A549 (cell line): ENCODE measurements at regions not wholly inside any gene's neighbourhood (a gene's known extent, or its start where the extent isn't known, plus 50 kb on each side); places are given as distances from the start of the nearest gene placed in this dataset.

ENCODE experiments used
- ATAC-seq, 2 experiments: fragments of 200-7000 bp in 1 of 2; fragments of >200 bp in 1 of 2; cut with Nextera tagmentation in 1 of 2; cut with Tn5 transposase in 1 of 2; 3 replicates each; pipeline versions ENCODE4 v1.8.0 to v1.9.1; 2018 to 2020; ENCODE audit warnings: mild to moderate bottlenecking in 1 of 2, moderate library complexity in 1 of 2
- CTCF ChIA-PET: fragments of 300-600 bp; sonication (Branson Sonifier 250); formaldehyde crosslinking; extraction: SDS; loops from one replicate; lab custom pipeline; 2021; ENCODE audit warnings: antibody characterized with exemption, inconsistent platforms; lab: Yijun Ruan, JAX
- POLR2A ChIA-PET: fragments of 350-600 bp; formaldehyde crosslinking; extraction: SDS; loops from one replicate; lab custom pipeline; 2021; ENCODE audit warnings: antibody characterized with exemption, inconsistent platforms; lab: Yijun Ruan, JAX
- DNase-seq, 2 experiments: peaks; one replicate each; pipeline versions ENCODE4 v3.0.0 to v3.0.0-alpha.2; 2011 to 2016; ENCODE audit warnings: low read depth in 1 of 2, low spot score in 1 of 2
- FAIRE-seq: peaks from 2 replicates; lab custom pipeline; 2011; peaks lifted over from hg19 to GRCh38; lab: Jason Lieb, UNC
- H3K27ac ChIP-seq, 2 experiments: fragments of >200 bp; sonication (Bioruptor Twin); formaldehyde crosslinking; 3 replicates each; pipeline ENCODE4 v1.5.1; 2016 to 2017
- H3K4me1 ChIP-seq: fragments of >200 bp; sonication (Bioruptor Twin); formaldehyde crosslinking; 3 replicates; pipeline ENCODE4 v1.6.1; 2016
- H3K4me2 ChIP-seq: fragments of >200 bp; sonication (Bioruptor Twin); formaldehyde crosslinking; 3 replicates; pipeline ENCODE4 v1.6.1; 2016
- H3K4me3 ChIP-seq: fragments of >200 bp; sonication (Bioruptor Twin); formaldehyde crosslinking; 3 replicates; pipeline ENCODE4 v1.5.1; 2016
- H3K9me3 ChIP-seq: fragments of >200 bp; sonication (Bioruptor Twin); formaldehyde crosslinking; 3 replicates; pipeline ENCODE4 v1.6.1; 2016
- CBX2 ChIP-seq: fragments of 200-600 bp; sonication (generic); IDR thresholded peaks from 2 replicates; pipeline ENCODE4 v1.6.1; 2016; ENCODE audit warnings: low read depth, mild to moderate bottlenecking, borderline replicate concordance
- CEBPB ChIP-seq, 2 experiments: fragments of >200 bp in 1 of 2; sonication (Bioruptor Twin) in 1 of 2; formaldehyde crosslinking in 1 of 2; IDR thresholded peaks; 2 replicates each; pipeline ENCODE4 v1.6.1; 2012 to 2016
- ESRRA ChIP-seq: fragments of 150-350 bp; IDR thresholded peaks from 2 replicates; pipeline ENCODE4 v1.6.1; 2014; ENCODE audit warnings: mild to moderate bottlenecking, low read length, borderline replicate concordance
- FOXS1 ChIP-seq: fragments of 250-450 bp; sonication (Bioruptor Pico); IDR thresholded peaks from 2 replicates; pipeline ENCODE4 v1.5.0; 2020; ENCODE audit warnings: mild to moderate bottlenecking, moderate library complexity
- HES2 ChIP-seq: fragments of >200 bp; sonication (Bioruptor Twin); formaldehyde crosslinking; IDR thresholded peaks from 2 replicates; pipeline ENCODE4 v1.6.1; 2016
- HMGXB4 ChIP-seq: fragments of 250-450 bp; sonication (Bioruptor Pico); IDR thresholded peaks from 2 replicates; pipeline ENCODE4 v1.5.0; 2021; ENCODE audit warnings: mild to moderate bottlenecking, moderate library complexity, borderline replicate concordance
- HOXB13 ChIP-seq: fragments of 250-450 bp; sonication (Bioruptor Pico); IDR thresholded peaks from 2 replicates; pipeline ENCODE4 v1.5.0; 2020; ENCODE audit warnings: low read depth, mild to moderate bottlenecking, moderate library complexity
- JUN ChIP-seq, 2 experiments: fragments of >200 bp; sonication (Bioruptor Twin); formaldehyde crosslinking; IDR thresholded peaks; 2 replicates in 1 of 2; 3 replicates in 1 of 2; pipeline ENCODE4 v1.6.1; 2016 to 2017
- KDM1A ChIP-seq: fragments of 200-600 bp; sonication (generic); IDR thresholded peaks from 2 replicates; pipeline ENCODE4 v1.6.1; 2016; ENCODE audit warnings: low read depth, mild to moderate bottlenecking
- KDM5A ChIP-seq: fragments of 200-600 bp; sonication (generic); IDR thresholded peaks from 2 replicates; pipeline ENCODE4 v1.6.1; 2016; ENCODE audit warnings: antibody characterized with exemption, mild to moderate bottlenecking
- MAFK ChIP-seq: fragments of 450-650 bp; IDR thresholded peaks from 2 replicates; pipeline ENCODE4 v1.6.1; 2014; ENCODE audit not compliant: partially characterized antibody
- MAZ ChIP-seq: fragments of 150-350 bp; IDR thresholded peaks from 2 replicates; pipeline ENCODE4 v1.6.1; 2014; ENCODE audit warnings: antibody characterized with exemption, low read depth, low read length, borderline replicate concordance
- MYC ChIP-seq: IDR thresholded peaks from 2 replicates; pipeline ENCODE4 v1.6.1; 2012; ENCODE audit warnings: mild to moderate bottlenecking, inconsistent platforms, low read length, improper control_type of control experiment, borderline replicate concordance
- NFE2L2 ChIP-seq: fragments of 150-350 bp; conservative IDR thresholded peaks from 2 replicates; pipeline ENCODE4 v1.6.1; 2014; ENCODE audit warnings: low read length
- PBX3 ChIP-seq: IDR thresholded peaks from 2 replicates; pipeline ENCODE4 v1.6.1; 2012
- PHF8 ChIP-seq: fragments of 200-600 bp; sonication (generic); IDR thresholded peaks from 2 replicates; pipeline ENCODE4 v1.6.1; 2016; ENCODE audit warnings: low read depth, mild to moderate bottlenecking, antibody characterized with exemption, moderate library complexity, borderline replicate concordance
- REST ChIP-seq: fragments of 200-600 bp; sonication (generic); IDR thresholded peaks from 2 replicates; pipeline ENCODE4 v1.6.1; 2016; ENCODE audit warnings: antibody characterized with exemption, mild to moderate bottlenecking, moderate library complexity
- TFCP2L1 ChIP-seq: fragments of 250-450 bp; sonication (Bioruptor Pico); IDR thresholded peaks from 2 replicates; pipeline ENCODE4 v1.5.0; 2021; ENCODE audit warnings: mild to moderate bottlenecking
- ZNF302 ChIP-seq: fragments of 250-450 bp; sonication (Bioruptor Pico); IDR thresholded peaks from 2 replicates; pipeline ENCODE4 v1.9.0; 2021; ENCODE audit warnings: inconsistent platforms, mild to moderate bottlenecking, moderate library complexity
- ZSCAN20 ChIP-seq: fragments of 250-450 bp; sonication (Bioruptor Pico); IDR thresholded peaks from 2 replicates; pipeline ENCODE4 v1.8.0; 2022; ENCODE audit warnings: mild to moderate bottlenecking, moderate library complexity
- WGBS: methylation state at CpG from one replicate; pipeline ENCODE4 v1.1.6; 2017; ENCODE audit errors: missing lambda C conversion rate; 5-methylcytosine and 5-hydroxymethylcytosine counted together

- no peak for TF ChIP-seq MYC
Observed at GRCh38 chr12:68092976-68093375, 66.6 kb downstream of the IFNG start (continued).

- FAIRE-seq: no peak
- Histone ChIP-seq H3K4me3 (no peak overlapping the region), H3K27ac (no peak overlapping the region), H3K4me2 (no peak overlapping the region), H3K4me1 (no peaks in the 10 kb centered on the region), H3K9me3 (peaks cover 10% of the 10 kb centered on the region; the same call in 1 of the 3 replicates)
- POLR2A ChIA-PET: no interaction called here
- no peak for DNase-seq
- no peak for TF ChIP-seq FOXS1 (CRISPR knock-in tag)
- TF ChIP-seq MAFK: no peak
- no peak for TF ChIP-seq KDM5A
- TF ChIP-seq TFCP2L1 (CRISPR knock-in tag): no peak
- TF ChIP-seq HES2: no peak
- no peak for TF ChIP-seq CBX2
- no peak for TF ChIP-seq KDM1A
- no peak for TF ChIP-seq PBX3
- TF ChIP-seq ZNF302: no peak
- TF ChIP-seq ZSCAN20 (CRISPR knock-in tag): no peak
- no peak for TF ChIP-seq JUN (IDR thresholded peaks at IDR 0.05)
- TF ChIP-seq NFE2L2: no peak
- no peak for TF ChIP-seq HOXB13
- no peak for ATAC-seq
- 3% methylated on average over 2 of the region's 2 CpGs for WGBS
- CTCF ChIA-PET: interaction anchor here (0.8 kb wide), 1 partner anchor 495 kb away, joined by 3 read pairs; no protein-coding TSS in a partner anchor
Observed at GRCh38 chr12:68089101-68089500, 70.4 kb downstream of the IFNG start.

- Histone ChIP-seq H3K27ac (no peak overlapping the region), H3K9me3 (peaks cover 10% of the 10 kb centered on the region; the same call in 2 of the 3 replicates), H3K4me2 (no peak overlapping the region), H3K4me3 (no peak overlapping the region), H3K4me1 (no peaks in the 10 kb centered on the region)
- FAIRE-seq (no peak), DNase-seq (no peak), ATAC-seq (no peak)
- POLR2A ChIA-PET: no interaction called here
- TF ChIP-seq CBX2 (no peak), PBX3 (no peak), MAZ (no peak), CEBPB (IDR thresholded peaks at IDR 0.05) (no peak), PHF8 (no peak), ESRRA (no peak)
- CTCF ChIA-PET: no interaction called here
- WGBS: 32% methylated on average over 3 of the region's 3 CpGs
Observed at GRCh38 chr12:68086019-68086603, 73.4 kb downstream of the IFNG start.

- ChIA-PET POLR2A (no interaction called here), CTCF (no interaction called here)
- no peak for DNase-seq
- no peak overlapping the region for H3K27ac ChIP-seq
- H3K4me3 ChIP-seq: no peak overlapping the region
- WGBS: 64% methylated on average over 2 of the region's 2 CpGs
- TF ChIP-seq REST (no peak), HMGXB4 (no peak)
- no peak for FAIRE-seq
- H3K9me3 ChIP-seq: no peaks in the 10 kb centered on the region; the same call in 2 of the 3 replicates
- ATAC-seq: no peak
- H3K4me1 ChIP-seq: no peaks in the 10 kb centered on the region
- no peak overlapping the region for H3K4me2 ChIP-seq
Observed at GRCh38 chr12:68081561-68081960, 78.0 kb downstream of the IFNG start.
